ENCODE measurements at regions not wholly inside any gene's neighbourhood (a gene's known extent, or its start where the extent isn't known, plus 50 kb on each side); places are given as distances from the start of the nearest gene placed in this dataset.

DNA sequence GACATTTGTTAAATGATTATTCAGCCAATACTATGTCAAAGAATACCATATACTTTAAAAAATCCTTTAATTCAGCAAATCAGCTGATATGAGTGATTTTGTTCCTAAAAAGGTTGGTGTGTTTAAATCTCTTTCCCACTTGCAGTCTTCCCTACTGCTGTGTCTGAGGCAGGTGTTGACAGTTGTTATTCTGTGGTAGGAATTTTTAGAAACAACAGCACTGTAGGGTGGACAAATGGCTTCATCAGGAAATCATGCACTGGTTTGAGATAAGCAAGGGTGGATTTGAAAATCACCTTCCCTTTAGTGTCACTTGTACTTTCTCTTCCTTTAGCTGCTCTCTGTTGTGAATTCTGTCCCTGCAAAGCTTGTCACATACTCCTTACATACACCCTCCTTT, 213.7 kb upstream of the SGK1 start:
- H3K27ac ChIP-seq, result no peak overlapping the region

DNA sequence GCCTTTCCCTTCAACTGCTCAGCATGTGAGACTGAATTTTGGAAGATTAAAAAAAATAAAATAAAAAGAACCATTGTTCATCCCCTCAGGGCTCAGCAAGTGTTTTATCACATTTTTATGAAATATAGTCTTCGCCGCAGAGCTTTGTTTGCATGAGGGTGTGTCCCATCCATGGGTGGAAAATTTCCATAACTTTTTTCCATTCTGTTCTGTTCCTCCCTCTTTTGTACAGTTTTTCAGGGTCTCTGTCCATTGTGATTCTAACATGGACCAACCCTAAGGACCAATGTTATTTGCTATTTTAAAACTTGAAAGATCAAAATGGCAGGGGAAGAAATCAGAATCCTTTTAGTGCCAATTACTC, 213.3 kb upstream of the SGK1 start:
- 64 to 91% methylated on average over 2 of the region's 2 CpGs for WGBS, 2 donors (ENCODE audit: low coverage in 1 of 2)
- Histone ChIP-seq H3K36me3 (no peaks in the 10 kb centered on the region), H3K4me3 (no peak overlapping the region), H3K9me3 (no peaks in the 10 kb centered on the region), H3K27me3 (no peaks in the 10 kb centered on the region), H3K27ac (no peak overlapping the region), H3K4me1 (peaks cover 0 to under 1% (median 0%) of the 10 kb centered on the region in 4 donors)
- no peak for DNase-seq
- intact Hi-C loops (cut with DNase I; ENCODE audit: low total_unique reads), result no loop called here
- in situ Hi-C loops (cut with MboI; ENCODE audit: low pct_ligation_motif_present in 1 of 4, low pct_unique_long_range_greater_than_20kb in 1 of 4, low sequenced_read_pairs in 3 of 4), result no loop called here
- TF ChIP-seq POLR2AphosphoS5 (IDR thresholded peaks at IDR 0.05) (no peak), EP300 (IDR thresholded peaks at IDR 0.05; ENCODE audit: low read depth) (no peak), POLR2A (IDR thresholded peaks at IDR 0.05) (no peak)

More for the DNA sequence above, 213.7 kb upstream of the SGK1 start:
- no peak overlapping the region for H3K4me3 ChIP-seq
- no peak for DNase-seq
- H3K4me1 ChIP-seq, result no peaks in the 10 kb centered on the region
- H3K36me3 ChIP-seq, result no peaks in the 10 kb centered on the region
- H3K9me3 ChIP-seq, result no peaks in the 10 kb centered on the region
- in situ Hi-C loops (cut with MboI; ENCODE audit: low pct_ligation_motif_present in 1 of 4, low pct_unique_long_range_greater_than_20kb in 1 of 4, low sequenced_read_pairs in 3 of 4), result no loop called here
- intact Hi-C loops (cut with DNase I; ENCODE audit: low total_unique reads), result no loop called here
- TF ChIP-seq POLR2AphosphoS5 (IDR thresholded peaks at IDR 0.05), result no peak
- TF ChIP-seq POLR2A (IDR thresholded peaks at IDR 0.05), result no peak
- no peak for TF ChIP-seq EP300 (IDR thresholded peaks at IDR 0.05; ENCODE audit: low read depth)
- TF ChIP-seq, protein P1, sequence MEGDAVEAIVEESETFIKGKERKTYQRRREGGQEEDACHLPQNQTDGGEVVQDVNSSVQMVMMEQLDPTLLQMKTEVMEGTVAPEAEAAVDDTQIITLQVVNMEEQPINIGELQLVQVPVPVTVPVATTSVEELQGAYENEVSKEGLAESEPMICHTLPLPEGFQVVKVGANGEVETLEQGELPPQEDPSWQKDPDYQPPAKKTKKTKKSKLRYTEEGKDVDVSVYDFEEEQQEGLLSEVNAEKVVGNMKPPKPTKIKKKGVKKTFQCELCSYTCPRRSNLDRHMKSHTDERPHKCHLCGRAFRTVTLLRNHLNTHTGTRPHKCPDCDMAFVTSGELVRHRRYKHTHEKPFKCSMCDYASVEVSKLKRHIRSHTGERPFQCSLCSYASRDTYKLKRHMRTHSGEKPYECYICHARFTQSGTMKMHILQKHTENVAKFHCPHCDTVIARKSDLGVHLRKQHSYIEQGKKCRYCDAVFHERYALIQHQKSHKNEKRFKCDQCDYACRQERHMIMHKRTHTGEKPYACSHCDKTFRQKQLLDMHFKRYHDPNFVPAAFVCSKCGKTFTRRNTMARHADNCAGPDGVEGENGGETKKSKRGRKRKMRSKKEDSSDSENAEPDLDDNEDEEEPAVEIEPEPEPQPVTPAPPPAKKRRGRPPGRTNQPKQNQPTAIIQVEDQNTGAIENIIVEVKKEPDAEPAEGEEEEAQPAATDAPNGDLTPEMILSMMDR (IDR thresholded peaks at IDR 0.05), result no peak
- H3K27me3 ChIP-seq, result no peaks in the 10 kb centered on the region

DNA sequence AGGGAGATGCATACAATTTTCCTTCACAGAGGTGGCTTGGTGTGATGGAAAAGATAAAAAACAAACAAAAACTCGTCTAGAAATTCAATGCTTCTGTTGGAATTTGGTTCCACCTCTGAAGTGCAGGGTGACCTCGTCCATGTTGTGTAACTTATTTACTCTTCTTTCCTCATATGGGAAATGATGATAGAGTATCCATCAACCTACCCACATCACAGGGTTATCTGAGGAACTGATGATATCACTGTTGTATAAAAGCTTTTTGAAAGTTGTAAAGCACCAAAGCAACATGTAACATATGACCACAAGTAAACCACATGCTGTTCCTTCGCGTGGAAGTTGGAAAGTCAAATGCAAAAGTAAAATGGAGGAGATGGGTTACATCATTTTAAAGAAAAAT, 212.0 kb upstream of the SGK1 start:
- no peak for DNase-seq
- H3K9me3 ChIP-seq, result no peaks in the 10 kb centered on the region
- in situ Hi-C loops (cut with MboI; ENCODE audit: low pct_ligation_motif_present in 1 of 4, low pct_unique_long_range_greater_than_20kb in 1 of 4, low sequenced_read_pairs in 3 of 4) (no loop called here), intact Hi-C loops (cut with DNase I; ENCODE audit: low total_unique reads) (no loop called here)
- H3K27me3 ChIP-seq, result no peaks in the 10 kb centered on the region
- TF ChIP-seq POLR2AphosphoS5 (IDR thresholded peaks at IDR 0.05) (no peak), POLR2A (IDR thresholded peaks at IDR 0.05) (no peak), EP300 (IDR thresholded peaks at IDR 0.05; ENCODE audit: low read depth) (no peak)
- TF ChIP-seq, protein P1 (IDR thresholded peaks at IDR 0.05), result no peak
- H3K36me3 ChIP-seq, result no peaks in the 10 kb centered on the region
- H3K4me1 ChIP-seq, result peaks cover 0 to 5% (median 0%) of the 10 kb centered on the region in 4 donors
- H3K4me3 ChIP-seq, result no peak overlapping the region
- H3K27ac ChIP-seq, result no peak overlapping the region
- WGBS, 2 donors (ENCODE audit: low coverage in 1 of 2), result 53 to 58% methylated on average over 4 of the region's 4 CpGs

DNA sequence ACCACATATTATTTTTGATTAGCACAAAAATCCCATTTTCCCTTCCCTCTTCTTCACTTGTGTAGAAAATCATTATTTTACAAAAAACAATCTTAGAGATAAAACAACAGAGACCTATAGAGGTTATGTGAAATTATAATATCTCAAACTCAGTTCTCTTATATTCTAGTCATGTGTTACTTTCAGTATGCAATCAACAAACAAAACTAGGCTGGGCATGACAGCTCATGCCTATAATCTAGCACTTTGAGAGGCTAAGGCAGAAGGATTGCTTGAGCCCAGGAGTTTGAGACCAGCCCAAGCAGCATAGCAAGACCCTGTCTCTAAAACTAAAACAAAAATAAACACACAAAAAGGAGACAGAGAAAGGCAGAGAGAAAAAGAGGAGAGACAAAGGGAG, 211.4 kb upstream of the SGK1 start:
- intact Hi-C loops (cut with DNase I; ENCODE audit: low total_unique reads), result no loop called here
- in situ Hi-C loops (cut with MboI; ENCODE audit: low pct_ligation_motif_present in 1 of 4, low pct_unique_long_range_greater_than_20kb in 1 of 4, low sequenced_read_pairs in 3 of 4), result no loop called here
- no peaks in the 10 kb centered on the region for H3K9me3 ChIP-seq

DNA sequence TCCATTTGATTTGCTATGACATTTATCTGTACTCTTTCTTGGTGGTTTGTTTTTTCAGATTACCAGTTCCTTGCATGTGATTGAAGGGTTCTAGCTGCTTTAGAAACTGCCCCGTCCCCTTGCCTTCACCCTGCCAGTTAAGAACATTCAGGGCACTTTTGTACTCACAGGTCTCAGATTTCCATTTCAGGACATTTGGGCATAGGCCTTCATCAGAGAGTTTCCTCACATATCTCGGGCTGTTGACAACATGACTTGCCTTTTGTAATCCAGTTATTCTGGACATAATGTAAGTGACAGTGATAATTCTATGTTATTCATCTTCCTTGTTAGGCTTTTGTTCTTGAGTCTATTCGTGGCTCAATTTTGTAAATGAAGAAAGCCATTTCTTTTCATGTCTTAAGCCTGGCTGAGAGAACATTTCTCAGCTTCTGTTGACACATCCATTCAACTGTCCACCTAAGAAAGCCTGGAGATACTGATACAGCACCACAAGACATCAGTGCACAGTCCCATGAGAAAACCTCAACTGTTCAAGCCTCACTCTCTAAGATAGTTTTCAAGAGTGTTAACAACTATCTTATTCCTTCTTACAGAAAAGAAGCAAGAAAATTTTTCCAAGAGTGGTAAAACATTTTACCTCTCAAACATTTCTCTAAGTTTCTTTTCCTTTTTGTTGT, 209.3 kb upstream of the SGK1 start:
- no peak overlapping the region for H3K27ac ChIP-seq

More for the DNA sequence above, 211.4 kb upstream of the SGK1 start:
- Histone ChIP-seq H3K36me3 (no peaks in the 10 kb centered on the region), H3K4me3 (no peak overlapping the region), H3K27ac (no peak overlapping the region), H3K27me3 (no peaks in the 10 kb centered on the region), H3K4me1 (peaks cover 0 to 5% (median 0%) of the 10 kb centered on the region in 4 donors)
- TF ChIP-seq POLR2AphosphoS5 (IDR thresholded peaks at IDR 0.05) (no peak), EP300 (IDR thresholded peaks at IDR 0.05; ENCODE audit: low read depth) (no peak), POLR2A (IDR thresholded peaks at IDR 0.05) (no peak)
- no peak for DNase-seq

More for the DNA sequence above, 209.3 kb upstream of the SGK1 start:
- no peaks in the 10 kb centered on the region for H3K27me3 ChIP-seq
- no peaks in the 10 kb centered on the region for H3K36me3 ChIP-seq
- intact Hi-C loops (cut with DNase I; ENCODE audit: low total_unique reads), result no loop called here
- no peak for DNase-seq
- H3K4me1 ChIP-seq, result peaks cover 0 to 5% (median 0%) of the 10 kb centered on the region in 4 donors
- no peaks in the 10 kb centered on the region for H3K9me3 ChIP-seq
- TF ChIP-seq, protein P1 (IDR thresholded peaks at IDR 0.05), result no peak
- no peak for TF ChIP-seq POLR2A (IDR thresholded peaks at IDR 0.05)
- no peak overlapping the region for H3K4me3 ChIP-seq
- in situ Hi-C loops (cut with MboI; ENCODE audit: low pct_ligation_motif_present in 1 of 4, low pct_unique_long_range_greater_than_20kb in 1 of 4, low sequenced_read_pairs in 3 of 4), result no loop called here
- 86 to 100% methylated on average over 3 of the region's 3 CpGs for WGBS, 2 donors (ENCODE audit: low coverage in 1 of 2)

Data from transverse colon (tissue), 4 donors.